Astrocyte (in vitro differentiated cells and primary cell): ENCODE measurements at regions not wholly inside any gene's neighbourhood (a gene's known extent, or its start where the extent isn't known, plus 50 kb on each side); places are given as distances from the start of the nearest gene placed in this dataset.

ENCODE experiments used
- CTCF ChIP-seq: IDR thresholded peaks from 2 replicates; pipeline ENCODE4 v1.5.1; 2011; ENCODE audit warnings: low read depth, mild to moderate bottlenecking, inconsistent platforms, low read length, moderate library complexity; ENCODE audit not compliant: insufficient read depth
- EZH2 ChIP-seq: IDR thresholded peaks from 2 replicates; pipeline ENCODE4 v1.6.1; 2012; ENCODE audit warnings: mild to moderate bottlenecking, low read length, inconsistent platforms; ENCODE audit not compliant: insufficient read depth

GRCh38 chr5:161216877-161217276 lies 329.6 kb downstream of the GABRB2 start:
- TF ChIP-seq CTCF (no peak), EZH2 (no peak)
